NOMO-1 (cell line): ENCODE measurements at regions not wholly inside any gene's neighbourhood (a gene's known extent, or its start where the extent isn't known, plus 50 kb on each side); places are given as distances from the start of the nearest gene placed in this dataset.

ENCODE experiments used
- DNase-seq, 2 experiments: peaks; one replicate each; lab custom pipeline; 2025; ENCODE audit not compliant: unreplicated experiment in 2 of 2; lab: John Stamatoyannopoulos, UW

DNA sequence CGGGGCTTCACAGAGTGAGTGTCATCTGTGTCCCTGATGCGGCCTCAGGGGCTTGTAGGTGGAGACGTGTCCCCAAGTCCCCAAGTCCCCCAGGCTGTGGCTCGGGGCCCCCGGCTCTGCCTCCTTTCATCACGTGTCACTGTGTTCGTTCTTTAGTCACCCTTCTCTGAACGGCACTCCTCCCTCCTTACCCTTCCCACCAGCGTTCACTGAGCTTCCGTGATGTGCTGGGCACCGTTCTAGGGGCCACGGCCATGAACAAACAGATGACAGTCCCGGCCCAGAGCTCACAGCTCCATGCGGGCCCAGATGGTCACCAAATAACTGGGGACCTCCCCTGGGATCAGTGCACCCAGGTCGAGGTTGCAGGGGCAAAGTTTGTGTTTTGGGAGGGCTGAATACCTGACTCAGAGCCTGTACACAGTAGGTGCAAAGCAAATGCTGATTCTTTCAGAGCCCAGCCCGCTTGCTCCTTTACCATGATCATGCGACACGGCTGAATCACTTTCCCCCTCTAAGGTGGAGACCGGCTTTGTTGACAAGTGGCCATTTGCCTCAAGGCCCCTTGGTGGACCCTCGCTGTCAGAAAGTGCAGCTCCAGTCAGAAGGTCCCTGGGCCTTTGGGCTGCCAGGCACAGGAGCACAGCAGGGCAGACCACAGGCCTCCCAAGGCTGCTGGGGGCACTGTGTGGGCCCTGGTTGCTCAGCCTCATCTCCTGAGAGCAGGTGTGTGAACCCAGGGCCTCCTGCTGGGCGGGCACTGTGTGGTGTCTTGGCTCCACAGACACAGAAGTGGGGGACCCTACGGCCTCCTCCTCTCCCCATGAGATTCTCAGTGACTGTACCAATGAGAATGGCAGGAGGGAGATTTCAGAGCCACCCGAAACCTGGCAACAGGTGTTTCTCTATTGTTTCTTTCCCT is 592.5 kb downstream of the PTPRU start:
- no peak for DNase-seq

DNA sequence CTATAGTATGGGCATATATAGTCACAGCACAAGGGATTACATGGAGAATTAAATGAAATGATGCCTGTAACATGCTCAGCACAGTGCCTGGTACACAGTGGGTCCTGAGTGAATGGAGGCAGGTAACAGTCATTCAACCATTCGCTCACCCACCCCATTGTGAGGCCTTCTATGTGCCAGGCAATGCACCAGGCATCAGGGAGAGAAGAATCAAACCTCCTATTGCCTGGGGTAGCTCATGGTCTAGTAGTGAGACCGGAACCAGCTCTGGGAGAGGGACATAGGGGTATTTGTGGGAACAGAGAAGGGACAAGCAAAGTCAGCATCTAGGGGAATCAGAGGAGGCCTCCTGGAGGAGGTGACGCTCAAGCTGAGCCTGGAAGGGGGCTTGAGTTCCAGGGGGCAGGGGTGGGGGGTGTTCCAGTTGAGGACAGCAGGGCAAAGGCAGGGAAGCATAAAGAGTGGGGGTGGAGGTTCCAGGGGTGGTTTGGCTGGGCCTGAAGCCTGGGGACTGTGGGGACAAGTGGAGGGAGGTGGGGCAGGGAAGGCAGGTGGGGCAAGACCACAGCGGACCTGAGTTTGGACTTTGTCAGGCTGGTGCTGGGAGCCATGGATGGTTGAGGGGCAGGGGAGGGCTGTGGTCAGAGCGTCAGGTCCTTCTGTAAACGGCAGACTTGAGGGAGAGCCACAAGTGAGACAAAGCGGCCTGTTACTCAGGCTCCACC is 591.6 kb downstream of the PTPRU start:
- no peak for DNase-seq

DNA sequence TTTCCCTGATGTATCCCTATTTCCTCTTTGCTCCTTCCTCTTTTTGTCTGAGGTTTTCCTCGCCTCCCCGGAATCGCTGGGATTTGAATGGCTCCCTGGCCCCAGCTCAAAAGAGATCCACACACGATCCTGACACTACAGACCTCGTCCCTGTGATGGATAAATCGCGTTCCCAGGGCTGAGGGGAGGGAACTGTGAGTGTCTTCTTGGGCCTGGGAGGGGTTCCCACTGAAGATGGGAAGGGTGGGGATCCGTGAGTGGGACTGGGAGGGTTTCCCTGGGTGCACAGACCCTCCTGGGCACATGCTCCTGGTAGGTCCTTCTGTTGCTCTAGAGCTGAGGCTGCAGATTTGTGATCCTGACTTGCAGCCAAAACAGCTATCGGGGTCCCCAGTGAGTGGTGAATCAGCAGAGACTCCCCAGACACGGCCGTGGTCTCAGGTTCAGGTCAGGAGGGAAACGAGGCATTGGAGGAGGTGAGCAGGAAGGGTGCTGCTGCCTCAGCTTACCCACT is 591.0 kb downstream of the PTPRU start:
- DNase-seq: no peak

DNA sequence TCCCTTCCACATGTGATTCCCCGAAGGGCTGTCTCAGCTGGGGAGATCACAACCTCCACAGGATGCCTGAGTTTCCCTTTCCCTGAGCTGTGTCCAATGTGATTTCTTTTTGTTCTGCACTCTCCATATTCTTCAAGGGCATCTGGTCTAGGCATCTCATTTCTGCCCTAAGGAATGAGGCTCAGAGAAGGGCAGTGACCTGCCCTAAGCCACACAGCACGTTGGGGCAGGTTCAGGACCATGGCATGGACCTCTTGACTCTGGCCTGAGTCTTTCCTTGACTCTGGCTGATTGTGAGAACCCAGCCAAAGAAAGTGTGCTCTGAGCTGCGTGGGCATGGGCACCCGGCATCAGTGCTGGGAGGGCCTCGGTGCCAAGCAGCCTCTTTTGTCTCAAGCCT is 590.3 kb downstream of the PTPRU start:
- no peak for DNase-seq

DNA sequence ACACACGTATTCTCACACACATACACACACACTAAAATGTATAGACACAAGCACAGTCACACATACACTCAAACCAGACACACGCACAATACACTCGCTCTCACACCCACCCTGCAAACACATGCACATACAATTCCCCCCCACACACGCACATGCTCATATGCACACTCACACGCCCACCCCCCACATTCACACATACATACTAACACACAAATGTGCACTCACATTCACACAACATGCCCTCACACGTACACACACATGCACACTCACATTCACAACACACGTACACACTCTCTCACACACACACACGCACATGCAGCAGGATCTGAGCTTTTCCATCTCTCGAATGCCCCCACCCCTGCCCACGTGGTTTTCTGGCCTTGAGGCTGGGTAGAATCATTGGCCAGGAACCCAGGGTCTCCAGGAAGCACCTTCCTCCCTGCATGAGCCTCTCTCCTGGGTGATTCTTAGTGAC is 589.7 kb downstream of the PTPRU start:
- DNase-seq: no peak

DNA sequence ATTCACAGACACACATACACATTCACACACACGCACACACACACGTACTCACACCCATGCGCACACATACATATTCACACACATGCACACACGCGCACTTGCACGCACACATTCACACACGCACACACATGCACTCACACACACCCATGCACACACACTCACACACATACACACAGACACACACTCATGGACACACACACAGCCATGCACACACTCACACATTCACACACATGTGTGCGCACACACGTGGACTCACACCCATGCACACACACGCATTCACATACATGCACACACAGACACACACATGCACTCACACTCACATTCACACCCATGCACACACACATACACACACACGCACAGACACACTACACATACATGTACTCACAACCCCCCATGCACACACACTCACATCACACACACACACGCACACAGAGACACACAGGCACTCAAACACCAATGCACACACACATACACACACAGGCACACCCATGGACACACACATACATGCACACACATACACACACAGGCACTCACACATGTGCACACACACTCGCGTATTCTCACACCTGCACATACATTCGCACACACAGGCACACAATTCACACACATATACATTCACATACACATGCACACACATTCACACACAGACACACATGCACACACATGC is 589.1 kb downstream of the PTPRU start:
- no peak for DNase-seq

DNA sequence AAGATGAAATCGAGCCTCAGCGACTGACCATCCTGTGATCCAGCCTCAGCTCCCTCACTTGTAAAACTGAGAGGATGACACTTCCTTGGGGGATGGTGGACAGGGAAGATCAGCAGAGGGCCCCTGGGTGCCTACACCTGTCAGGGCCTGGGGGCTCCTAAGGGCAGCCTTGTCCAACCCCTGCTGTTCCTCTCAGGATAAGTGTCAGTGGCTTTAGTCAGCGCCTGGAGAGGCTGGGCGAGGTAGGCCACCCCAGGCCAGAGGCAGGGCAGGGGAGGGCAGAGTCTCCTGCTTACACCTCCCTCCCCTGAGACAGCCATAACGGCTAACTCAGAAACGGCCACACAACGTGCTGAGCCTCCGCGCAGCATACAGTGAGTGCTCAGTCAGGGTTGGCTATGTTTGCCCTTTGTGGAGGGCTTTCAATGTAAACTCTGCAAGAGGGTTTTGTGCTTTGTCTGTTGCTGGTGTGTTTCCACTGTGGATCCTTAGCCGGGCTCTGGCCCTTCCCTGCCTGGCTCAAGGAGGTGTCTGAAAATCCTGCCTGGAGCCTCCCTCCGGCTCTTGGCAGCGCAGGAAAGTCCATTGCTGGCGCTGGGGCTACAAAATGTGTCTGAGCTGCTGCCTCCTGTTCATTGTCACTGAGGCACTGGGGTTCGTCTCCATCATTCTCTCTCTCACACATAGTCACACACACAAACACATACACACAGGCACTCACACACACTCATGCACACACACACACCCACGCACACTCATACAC is 588.4 kb downstream of the PTPRU start:
- no peak for DNase-seq

DNA sequence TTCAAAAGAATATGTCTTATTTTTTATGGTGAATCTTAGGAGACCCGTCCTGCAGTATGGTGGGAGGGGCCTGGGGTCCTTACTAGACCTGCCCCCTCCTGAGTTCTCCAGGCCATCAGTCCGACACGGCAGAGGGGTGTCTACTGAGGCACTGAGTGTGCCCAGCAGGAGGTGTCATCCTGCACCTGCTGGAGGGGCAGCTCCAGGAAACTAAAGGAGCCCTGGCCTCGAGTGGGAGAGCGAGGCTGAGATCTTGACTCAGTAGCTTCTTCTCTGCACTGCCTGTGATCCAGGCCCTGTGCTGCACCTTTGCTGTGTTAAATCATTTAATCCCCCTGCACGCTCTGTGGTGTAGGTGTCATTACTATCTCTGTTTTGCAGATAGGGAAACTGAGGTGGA is 587.7 kb downstream of the PTPRU start:
- no peak for DNase-seq

DNA sequence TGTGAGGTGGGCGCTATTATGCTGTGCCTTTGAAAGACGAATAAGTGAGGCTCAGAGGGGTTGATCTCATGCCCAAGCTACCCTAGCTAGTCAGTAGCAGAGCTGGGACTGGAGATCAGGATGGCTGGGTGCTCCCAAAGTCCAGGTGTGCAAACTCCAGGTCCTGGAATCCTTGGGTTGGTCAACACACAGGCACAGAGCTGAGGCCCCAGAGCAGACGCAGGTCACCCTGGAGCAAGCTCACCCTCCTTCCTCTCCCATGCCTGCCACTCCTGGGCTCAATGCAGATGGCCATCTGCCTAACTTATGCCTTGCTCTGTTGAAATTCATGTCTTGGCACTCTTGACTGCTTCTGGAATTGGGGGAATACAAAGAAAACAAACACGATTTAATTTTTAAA is 587.2 kb downstream of the PTPRU start:
- DNase-seq: no peak

DNA sequence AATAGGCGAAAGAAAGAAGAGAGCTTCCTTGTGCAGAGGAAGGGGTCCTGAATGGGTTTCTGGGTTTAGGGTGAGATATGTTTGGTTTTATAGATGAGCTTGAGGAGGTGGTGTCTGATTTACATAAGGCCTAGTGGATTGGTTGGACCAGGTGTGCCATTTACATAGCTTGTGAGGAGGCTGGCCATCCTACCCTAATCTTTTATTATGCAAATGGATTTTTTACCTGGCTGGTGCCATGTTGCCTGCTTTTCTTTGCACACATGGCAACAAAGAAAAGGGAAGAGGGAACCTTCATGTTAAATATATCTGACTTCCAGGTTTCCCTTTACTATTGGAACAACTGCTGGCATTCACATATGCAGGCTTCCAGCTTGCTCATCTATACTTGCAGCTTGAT is 585.3 kb downstream of the PTPRU start:
- no peak for DNase-seq

DNA sequence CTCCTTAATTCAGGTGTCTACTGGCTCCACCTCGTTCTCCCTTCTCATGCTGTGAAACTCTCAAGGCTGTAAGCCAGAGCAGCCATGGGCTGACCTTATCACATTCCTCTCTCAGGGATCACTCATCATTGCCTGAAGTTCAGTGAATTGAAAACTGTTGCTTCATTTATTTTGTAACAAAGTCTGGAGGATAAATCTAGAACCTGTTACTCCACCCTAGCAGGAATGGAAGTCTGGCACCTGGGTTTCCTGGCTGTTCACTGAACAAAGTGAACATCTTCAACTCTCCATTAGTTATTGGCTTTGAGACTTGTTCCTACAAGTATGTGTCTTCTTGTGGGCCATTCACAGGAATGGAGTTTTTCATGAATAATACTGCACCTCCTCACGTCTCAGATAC is 584.1 kb downstream of the PTPRU start:
- no peak for DNase-seq

DNA sequence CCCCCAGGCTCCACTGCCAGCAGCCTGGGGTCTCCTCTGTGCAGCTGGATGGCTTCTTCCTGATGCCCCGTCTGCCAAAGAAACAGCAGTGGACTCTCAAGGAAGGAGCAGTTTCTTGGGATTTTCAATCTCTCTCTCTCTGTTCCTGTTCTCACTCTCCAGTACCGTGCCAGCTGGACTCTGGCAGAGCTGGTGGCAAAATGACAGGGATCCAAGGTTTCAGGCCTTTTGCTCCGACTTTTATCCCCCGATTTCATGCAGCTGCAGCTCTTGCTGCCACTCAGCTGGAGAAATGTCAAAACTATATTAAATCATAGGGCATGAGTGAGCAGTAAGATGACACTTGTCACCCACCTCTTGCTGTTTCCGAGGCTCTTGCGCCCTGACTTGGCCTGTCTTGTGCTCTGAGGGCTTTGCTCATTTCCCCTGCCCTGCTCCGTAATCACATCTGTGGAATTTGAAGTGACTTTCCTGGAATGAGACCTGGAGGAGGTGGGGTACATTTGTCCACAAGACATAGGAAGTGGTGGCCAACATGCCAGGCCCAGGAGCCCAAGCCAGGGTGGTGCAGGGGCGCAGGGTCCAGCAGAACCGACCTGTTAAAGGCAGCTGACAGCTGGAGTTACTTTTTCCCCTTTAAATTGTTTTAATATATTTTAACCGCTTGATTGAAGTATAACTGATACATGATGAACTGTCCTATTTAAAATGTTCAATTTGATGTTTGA is 576.2 kb downstream of the PTPRU start:
- no peak for DNase-seq

DNA sequence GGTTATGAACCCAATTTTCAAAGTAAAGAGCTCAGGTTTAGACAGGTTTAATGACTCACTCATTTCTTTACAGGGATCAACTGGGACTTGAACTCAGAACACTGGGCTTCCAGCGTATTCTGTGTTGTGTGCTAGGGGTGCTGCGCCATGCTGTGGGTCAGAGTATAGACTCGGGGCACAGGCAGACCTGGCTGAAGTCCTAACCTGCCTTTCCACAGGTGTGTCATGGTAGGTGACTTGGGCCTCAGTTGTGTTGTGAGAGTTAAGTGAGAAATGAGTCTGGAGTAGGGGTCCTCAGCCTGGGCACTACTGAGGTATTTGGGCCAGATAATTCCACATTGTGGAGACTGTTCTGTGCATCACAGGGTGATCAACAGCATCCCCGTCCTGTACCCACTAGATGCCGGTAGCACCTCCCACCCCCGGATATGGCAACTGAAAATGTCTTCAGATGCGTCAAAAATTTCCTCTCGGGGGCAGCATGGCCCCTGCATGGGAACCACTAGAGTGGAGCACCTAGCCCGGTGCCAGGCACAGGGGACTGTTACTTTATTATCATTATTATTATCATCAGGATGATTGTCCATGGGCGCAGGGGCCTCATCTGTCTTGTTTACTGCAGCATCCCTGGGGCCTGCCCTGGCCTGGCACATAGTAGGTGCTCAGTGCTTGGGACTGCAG is 575.5 kb downstream of the PTPRU start:
- DNase-seq: no peak

DNA sequence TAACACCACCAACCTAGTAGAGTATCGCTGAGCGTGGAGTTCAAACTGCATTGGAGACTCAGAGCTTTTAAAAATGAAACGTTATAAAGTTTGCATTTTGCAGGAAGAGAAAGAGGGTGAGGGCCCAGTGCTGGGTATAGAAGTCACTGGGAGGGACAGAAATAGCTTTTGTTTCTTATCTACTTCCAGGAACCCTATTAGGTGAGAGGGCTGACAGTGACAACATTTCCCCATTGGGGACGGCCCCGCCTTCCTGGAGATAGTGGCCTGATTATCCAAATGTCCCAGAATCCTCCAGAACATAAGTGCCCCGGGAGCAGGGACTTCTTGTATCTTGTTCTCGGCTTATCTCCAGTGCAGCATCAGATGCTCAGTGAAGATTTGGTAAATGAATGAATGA is 574.9 kb downstream of the PTPRU start:
- DNase-seq: no peak

DNA sequence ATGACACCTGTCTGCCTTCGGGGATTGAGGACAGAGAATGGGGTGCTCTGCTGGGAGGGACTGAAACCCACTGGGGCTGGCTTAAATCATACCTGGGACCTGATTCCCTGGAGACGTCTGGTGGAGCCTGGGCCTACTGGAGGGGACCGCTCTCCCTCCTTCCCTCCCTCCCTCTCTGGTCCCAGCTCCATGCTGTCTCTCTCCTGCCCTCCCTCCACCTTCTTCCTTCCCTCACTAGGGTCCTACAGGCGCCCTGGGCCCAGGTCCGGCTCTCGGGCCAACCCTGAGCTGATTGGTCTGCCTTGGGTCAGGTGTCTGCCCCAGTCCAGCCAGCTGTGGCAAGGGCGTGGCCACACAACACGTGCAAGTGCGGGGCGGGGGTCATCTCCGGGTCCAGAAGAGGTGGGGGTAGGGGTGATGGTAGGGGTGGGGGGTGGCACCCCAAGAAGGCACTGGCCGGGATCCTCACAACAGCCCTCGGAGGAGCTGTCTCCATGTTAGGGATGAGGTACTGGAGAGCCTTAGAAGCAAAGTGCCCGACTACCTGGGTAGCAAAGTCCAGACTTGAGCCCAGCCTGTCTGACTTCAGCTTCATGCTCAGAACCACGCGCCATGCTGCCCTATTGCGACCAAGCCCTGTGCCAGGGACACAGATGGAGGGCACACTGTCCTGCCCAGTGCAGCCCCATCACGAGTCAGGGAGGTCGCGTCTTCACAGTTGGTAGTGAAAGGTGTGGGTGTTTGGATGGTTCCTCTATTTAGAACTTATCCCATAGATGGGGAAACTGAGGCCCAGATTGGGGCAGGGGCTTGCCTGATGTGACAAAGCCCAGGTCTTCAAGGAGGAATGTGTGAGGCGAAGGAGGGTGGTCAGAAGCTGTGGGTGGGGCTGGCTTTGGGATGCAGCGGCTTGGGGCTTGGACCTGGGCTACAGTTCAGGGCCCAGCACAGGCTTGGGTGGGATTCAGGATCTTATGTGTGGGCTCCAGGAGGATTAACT is 574.1 kb downstream of the PTPRU start:
- no peak for DNase-seq

DNA sequence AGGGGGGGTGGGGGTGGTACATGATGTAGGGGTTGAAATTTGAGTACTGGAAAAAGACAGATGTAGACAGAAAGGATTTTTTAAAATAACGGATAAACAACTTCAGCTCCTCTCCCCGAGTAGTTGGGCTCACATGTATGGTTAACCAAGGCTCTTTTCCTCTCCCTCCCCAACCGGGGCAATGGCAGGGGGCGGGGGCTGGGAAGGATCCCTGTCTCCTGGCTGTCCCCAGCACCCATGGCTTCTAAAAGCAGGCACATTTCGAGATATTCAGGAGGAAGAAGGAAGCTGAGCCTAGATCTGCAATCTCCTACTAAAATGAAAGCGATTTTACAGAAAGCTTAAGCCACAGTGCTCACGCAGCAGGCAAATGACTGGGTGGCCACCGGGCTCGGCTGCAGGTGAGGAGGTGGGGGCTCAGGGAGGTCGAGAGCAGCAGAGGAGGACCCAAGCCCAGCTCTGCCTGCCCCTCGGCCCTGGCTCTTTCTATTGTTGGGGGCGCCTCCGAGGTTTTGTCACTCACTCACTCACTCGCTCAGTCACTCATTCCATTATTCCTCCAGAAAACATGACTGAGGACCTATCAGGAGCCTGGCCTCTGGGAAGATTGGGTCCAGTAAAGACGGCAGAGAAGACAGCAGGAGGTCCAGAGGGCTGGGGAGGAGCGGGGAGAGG is 573.3 kb downstream of the PTPRU start:
- no peak for DNase-seq

DNA sequence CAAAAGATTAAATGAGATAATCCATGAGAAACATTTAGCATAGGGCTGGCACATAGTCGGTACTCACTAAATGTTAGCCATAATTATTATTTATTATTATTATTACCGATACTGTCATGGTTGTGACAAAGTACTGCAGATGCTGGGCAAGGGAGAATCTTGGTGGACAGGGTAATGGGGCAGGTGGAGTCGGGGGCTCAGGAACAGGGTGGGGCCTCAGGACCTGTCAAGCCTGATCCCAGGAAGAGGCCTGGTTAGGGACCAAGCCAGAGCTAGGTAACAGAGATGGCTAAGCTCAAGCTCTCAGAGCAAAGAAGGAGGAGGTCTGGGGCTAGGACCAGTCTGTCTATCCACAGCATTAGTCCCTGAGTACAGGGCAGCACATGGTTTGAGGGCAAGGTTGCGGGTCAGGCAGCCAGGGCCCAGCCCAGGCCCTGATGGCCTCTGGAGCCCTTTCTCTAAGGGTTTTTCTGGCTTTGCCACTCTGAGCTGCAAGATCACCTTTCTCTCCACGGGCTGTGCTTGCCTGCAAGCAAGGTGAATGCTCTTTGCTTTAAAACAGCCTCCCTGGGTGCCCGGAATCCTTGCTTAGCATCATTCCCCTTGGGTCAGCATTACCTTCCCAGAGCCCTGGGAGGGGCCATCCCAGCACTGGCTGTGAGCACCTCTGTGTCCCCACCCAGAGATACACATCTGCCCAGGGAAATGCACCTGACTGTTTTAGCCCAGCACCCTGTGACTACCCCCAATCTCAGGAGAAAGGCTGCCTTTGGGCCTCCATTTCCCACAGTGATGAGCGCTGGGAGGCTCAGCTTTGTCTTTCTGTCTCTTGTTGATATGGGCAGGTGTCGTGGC is 572.0 kb downstream of the PTPRU start:
- DNase-seq: no peak
